Epithelial cell of proximal tubule (primary cell): ENCODE measurements at regions not wholly inside any gene's neighbourhood (a gene's known extent, or its start where the extent isn't known, plus 50 kb on each side); places are given as distances from the start of the nearest gene placed in this dataset.

Source experiments
- DNase-seq: peaks from one replicate; pipeline ENCODE4 v3.0.0-alpha.2; 2011; ENCODE audit warnings: low read depth
- H3K4me3 ChIP-seq: 2 replicates; pipeline ENCODE4 v1.5.1; 2011; ENCODE audit warnings: low read depth, mild to moderate bottlenecking, low read length
- CTCF ChIP-seq: conservative IDR thresholded peaks from 2 replicates; pipeline ENCODE4 v1.5.1; 2012; ENCODE audit warnings: low read depth, mild to moderate bottlenecking, low read length

- no peak overlapping the region for H3K4me3 ChIP-seq
- no peak for TF ChIP-seq CTCF
- DNase-seq: no peak
Measured at GRCh38 chr12:94872007-94872653, 131.4 kb downstream of the NDUFA12 start.

- H3K4me3 ChIP-seq: no peak overlapping the region
- no peak for DNase-seq
- no peak for TF ChIP-seq CTCF
Measured at GRCh38 chr12:94870511-94870910, 133.0 kb downstream of the NDUFA12 start.

- H3K4me3 ChIP-seq: no peak overlapping the region
- no peak for TF ChIP-seq CTCF
- DNase-seq: no peak
Measured at GRCh38 chr12:94868161-94868560, 135.3 kb downstream of the NDUFA12 start.

- no peak for TF ChIP-seq CTCF
- DNase-seq: peak; percentile 53
- H3K4me3 ChIP-seq: no peak overlapping the region
Measured at GRCh38 chr12:94867066-94867855, 136.2 kb downstream of the NDUFA12 start.

GRCh38 chr12:94864987-94865386 lies 138.5 kb downstream of the NDUFA12 start:
- no peak for TF ChIP-seq CTCF
- H3K4me3 ChIP-seq: no peak overlapping the region
- DNase-seq: no peak

- no peak overlapping the region for H3K4me3 ChIP-seq
- TF ChIP-seq CTCF: no peak
- no peak for DNase-seq
Measured at GRCh38 chr12:94863321-94864035, 140.0 kb downstream of the NDUFA12 start.
